AG04449 (cell line): ENCODE measurements at regions not wholly inside any gene's neighbourhood (a gene's known extent, or its start where the extent isn't known, plus 50 kb on each side); places are given as distances from the start of the nearest gene placed in this dataset.

ENCODE experiments used
- CTCF ChIA-PET: fragments of 350-600 bp; formaldehyde crosslinking; extraction: SDS; loops from one replicate; lab custom pipeline; 2021; ENCODE audit warnings: antibody characterized with exemption; lab: Yijun Ruan, JAX
- POLR2A ChIA-PET: fragments of 400-600, 350-600 bp; formaldehyde crosslinking; extraction: SDS; loops from one replicate; lab custom pipeline; 2020; ENCODE audit warnings: antibody characterized with exemption, inconsistent platforms; lab: Yijun Ruan, JAX
- DNase-seq: peaks from one replicate; pipeline ENCODE4 v3.0.0-alpha.2; 2010; ENCODE audit warnings: low read depth, low spot score
- H3K4me3 ChIP-seq: 2 replicates; pipeline ENCODE4 v1.5.1; 2011; ENCODE audit warnings: low read depth, mild to moderate bottlenecking, control low read depth, low read length
- TF ChIP-seq, protein P1 (sequence below): IDR thresholded peaks from one replicate; pipeline ENCODE4 v1.5.1; 2011; ENCODE audit warnings: mild to moderate bottlenecking, moderate library complexity, low read length, control low read depth, inconsistent platforms; ENCODE audit not compliant: insufficient read depth; ENCODE audit errors: missing control alignments

- TF ChIP-seq, protein P1, sequence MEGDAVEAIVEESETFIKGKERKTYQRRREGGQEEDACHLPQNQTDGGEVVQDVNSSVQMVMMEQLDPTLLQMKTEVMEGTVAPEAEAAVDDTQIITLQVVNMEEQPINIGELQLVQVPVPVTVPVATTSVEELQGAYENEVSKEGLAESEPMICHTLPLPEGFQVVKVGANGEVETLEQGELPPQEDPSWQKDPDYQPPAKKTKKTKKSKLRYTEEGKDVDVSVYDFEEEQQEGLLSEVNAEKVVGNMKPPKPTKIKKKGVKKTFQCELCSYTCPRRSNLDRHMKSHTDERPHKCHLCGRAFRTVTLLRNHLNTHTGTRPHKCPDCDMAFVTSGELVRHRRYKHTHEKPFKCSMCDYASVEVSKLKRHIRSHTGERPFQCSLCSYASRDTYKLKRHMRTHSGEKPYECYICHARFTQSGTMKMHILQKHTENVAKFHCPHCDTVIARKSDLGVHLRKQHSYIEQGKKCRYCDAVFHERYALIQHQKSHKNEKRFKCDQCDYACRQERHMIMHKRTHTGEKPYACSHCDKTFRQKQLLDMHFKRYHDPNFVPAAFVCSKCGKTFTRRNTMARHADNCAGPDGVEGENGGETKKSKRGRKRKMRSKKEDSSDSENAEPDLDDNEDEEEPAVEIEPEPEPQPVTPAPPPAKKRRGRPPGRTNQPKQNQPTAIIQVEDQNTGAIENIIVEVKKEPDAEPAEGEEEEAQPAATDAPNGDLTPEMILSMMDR, result no peak
- no peak for DNase-seq
- CTCF ChIA-PET, result no interaction called here
- no peak overlapping the region for H3K4me3 ChIP-seq
- POLR2A ChIA-PET, result no interaction called here
These were observed 1037.3 kb downstream of the ROBO2 start for GRCh38 chr3:78077178-78077577.

DNA sequence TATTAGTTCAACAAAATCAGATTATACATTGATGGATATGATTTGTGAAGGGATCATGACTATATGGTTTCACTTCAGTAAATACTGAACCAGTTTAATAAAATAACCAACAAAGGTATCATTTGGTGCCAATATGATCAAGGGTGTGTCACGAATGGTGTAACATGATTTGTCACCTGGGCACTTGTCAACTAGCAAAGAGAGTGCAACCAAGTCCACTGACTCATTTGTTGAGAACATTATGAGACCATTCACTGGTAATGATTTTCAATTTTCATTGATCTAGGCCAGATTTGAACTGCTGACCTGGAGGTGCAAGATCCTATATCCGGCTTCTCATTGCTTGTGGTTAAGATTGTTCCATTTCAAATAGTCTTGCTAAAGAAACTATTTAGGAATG lies 1037.9 kb downstream of the ROBO2 start:
- ChIA-PET CTCF (no interaction called here), POLR2A (no interaction called here)
- no peak overlapping the region for H3K4me3 ChIP-seq

GRCh38 chr3:78079514-78079913 lies 1039.6 kb downstream of the ROBO2 start:
- no peak for DNase-seq
- ChIA-PET POLR2A (no interaction called here), CTCF (no interaction called here)
- TF ChIP-seq, protein P1, result no peak
- H3K4me3 ChIP-seq, result no peak overlapping the region

More for the DNA sequence above, 1037.9 kb downstream of the ROBO2 start:
- TF ChIP-seq, protein P1, result no peak
- DNase-seq, result no peak

- H3K4me3 ChIP-seq, result no peak overlapping the region
- ChIA-PET CTCF (no interaction called here), POLR2A (no interaction called here)
- TF ChIP-seq, protein P1, result no peak
- DNase-seq, result no peak
These were observed 1046.3 kb downstream of the ROBO2 start for GRCh38 chr3:78086150-78086549.

- POLR2A ChIA-PET, result no interaction called here
- CTCF ChIA-PET, result no interaction called here
- no peak for DNase-seq
- TF ChIP-seq, protein P1, result no peak
- no peak overlapping the region for H3K4me3 ChIP-seq
These were observed 1047.2 kb downstream of the ROBO2 start for GRCh38 chr3:78087134-78087533.

GRCh38 chr3:78088006-78088405 lies 1048.1 kb downstream of the ROBO2 start:
- DNase-seq, result no peak
- ChIA-PET POLR2A (no interaction called here), CTCF (no interaction called here)
- H3K4me3 ChIP-seq, result no peak overlapping the region
- TF ChIP-seq, protein P1, result no peak
